ENCODE measurements at regions not wholly inside any gene's neighbourhood (a gene's known extent, or its start where the extent isn't known, plus 50 kb on each side); places are given as distances from the start of the nearest gene placed in this dataset.

DNA sequence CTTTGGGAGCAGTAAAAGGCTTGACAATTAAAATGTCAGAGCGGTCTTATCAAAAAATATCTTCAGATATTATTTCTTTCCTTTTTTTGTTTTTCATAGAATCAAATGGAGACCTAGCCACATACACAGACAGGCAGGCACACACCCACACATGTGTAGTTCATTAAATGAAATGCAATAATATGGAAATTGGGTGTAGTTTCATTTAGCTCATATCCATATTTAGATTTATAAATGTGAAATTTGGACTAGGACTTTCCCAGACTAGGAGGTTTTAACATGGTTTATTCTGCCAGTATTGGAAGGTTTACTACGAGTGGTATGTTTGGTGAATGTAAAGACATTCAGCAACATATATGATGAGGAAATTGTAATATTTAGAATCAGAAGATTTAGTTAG is 277.7 kb upstream of the NT5E start:
- TF ChIP-seq L3MBTL2 (conservative IDR thresholded peaks at IDR 0.05) (no peak), SP1 (IDR thresholded peaks at IDR 0.05) (no peak), ARNT (IDR thresholded peaks at IDR 0.05) (no peak), ELF4 (IDR thresholded peaks at IDR 0.05) (no peak), FOXM1 (IDR thresholded peaks at IDR 0.05; ENCODE audit: borderline replicate concordance) (no peak), BHLHE40 (IDR thresholded peaks at IDR 0.05; ENCODE audit: borderline replicate concordance) (no peak)
- ChIA-PET POLR2A (no interaction called here), CTCF (no interaction called here)
- DNase-seq (ENCODE audit: extremely low spot score): no peak

DNA sequence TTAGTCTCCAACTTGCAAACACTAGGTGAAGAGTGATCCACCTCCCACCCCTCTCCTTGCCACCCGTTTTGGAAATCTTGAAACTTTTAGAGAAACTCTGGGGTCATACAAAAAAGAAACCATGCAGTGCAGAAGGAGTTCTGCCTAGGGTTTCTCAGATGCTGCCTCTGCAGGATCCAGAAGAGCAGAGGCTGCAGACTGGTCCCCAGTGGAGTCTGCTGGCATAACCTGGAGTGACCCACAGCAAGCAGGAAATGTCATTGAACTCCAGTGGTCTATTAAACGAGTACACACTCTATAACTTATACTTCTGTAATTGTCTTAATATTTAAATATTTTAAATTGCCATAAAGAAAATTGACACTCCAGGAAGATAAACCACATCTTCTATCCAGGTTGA is 280.7 kb upstream of the NT5E start:
- ChIA-PET CTCF (no interaction called here), POLR2A (no interaction called here)
- TF ChIP-seq TARDBP (IDR thresholded peaks at IDR 0.05) (no peak), SUZ12 (IDR thresholded peaks at IDR 0.05) (no peak), LEF1 (IDR thresholded peaks at IDR 0.05; ENCODE audit: borderline replicate concordance) (no peak), L3MBTL2 (conservative IDR thresholded peaks at IDR 0.05) (no peak), CTBP1 (IDR thresholded peaks at IDR 0.05; ENCODE audit: borderline replicate concordance) (no peak)
- DNase-seq (ENCODE audit: extremely low spot score): no peak

DNA sequence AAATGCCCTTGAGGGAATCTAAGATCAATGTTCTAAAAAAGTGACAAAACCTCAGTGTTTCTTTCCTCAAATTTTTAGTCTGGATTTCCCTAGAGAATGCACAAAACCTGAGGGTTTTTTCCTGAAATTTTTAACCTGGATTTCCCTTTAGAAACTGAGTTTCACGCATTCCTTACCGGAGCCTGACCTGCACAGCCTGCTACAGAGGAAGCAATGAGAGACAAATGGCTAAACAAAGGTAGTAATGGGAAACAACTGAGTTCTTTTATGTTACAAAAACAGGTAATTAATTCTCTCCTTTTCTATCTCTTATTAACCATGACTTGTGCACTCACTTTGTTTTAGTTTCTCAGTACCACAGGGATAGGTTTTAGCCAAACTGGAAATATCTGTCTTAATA is 281.7 kb upstream of the NT5E start:
- DNase-seq (ENCODE audit: extremely low spot score): no peak
- POLR2A ChIA-PET: no interaction called here
- CTCF ChIA-PET: no interaction called here
- TF ChIP-seq FOXM1 (IDR thresholded peaks at IDR 0.05; ENCODE audit: borderline replicate concordance) (no peak), TARDBP (IDR thresholded peaks at IDR 0.05) (no peak), ZNF384 (IDR thresholded peaks at IDR 0.05) (no peak), BHLHE40 (IDR thresholded peaks at IDR 0.05; ENCODE audit: borderline replicate concordance) (no peak)

GRCh38 chr6:85166114-85166741 is 283.7 kb upstream of the NT5E start:
- no peak for TF ChIP-seq SP1 (IDR thresholded peaks at IDR 0.05)
- no peak for TF ChIP-seq FOXM1 (IDR thresholded peaks at IDR 0.05; ENCODE audit: borderline replicate concordance)
- no peak for TF ChIP-seq LEF1 (IDR thresholded peaks at IDR 0.05; ENCODE audit: borderline replicate concordance)
- no peak for TF ChIP-seq L3MBTL2 (conservative IDR thresholded peaks at IDR 0.05)
- no peak for TF ChIP-seq BHLHE40 (IDR thresholded peaks at IDR 0.05; ENCODE audit: borderline replicate concordance)
- no peak for TF ChIP-seq FOXK2 (IDR thresholded peaks at IDR 0.05)
- TF ChIP-seq TARDBP (IDR thresholded peaks at IDR 0.05): no peak
- no peak for TF ChIP-seq ZNF384 (IDR thresholded peaks at IDR 0.05)
- no peak for TF ChIP-seq ELF4 (IDR thresholded peaks at IDR 0.05)
- TF ChIP-seq NFRKB (IDR thresholded peaks at IDR 0.05): no peak
- no peak for TF ChIP-seq CTBP1 (IDR thresholded peaks at IDR 0.05; ENCODE audit: borderline replicate concordance)
- TF ChIP-seq FOXA1 (IDR thresholded peaks at IDR 0.05): no peak
- no peak for TF ChIP-seq HDGF (IDR thresholded peaks at IDR 0.05; ENCODE audit: borderline replicate concordance)
- TF ChIP-seq, protein P1, sequence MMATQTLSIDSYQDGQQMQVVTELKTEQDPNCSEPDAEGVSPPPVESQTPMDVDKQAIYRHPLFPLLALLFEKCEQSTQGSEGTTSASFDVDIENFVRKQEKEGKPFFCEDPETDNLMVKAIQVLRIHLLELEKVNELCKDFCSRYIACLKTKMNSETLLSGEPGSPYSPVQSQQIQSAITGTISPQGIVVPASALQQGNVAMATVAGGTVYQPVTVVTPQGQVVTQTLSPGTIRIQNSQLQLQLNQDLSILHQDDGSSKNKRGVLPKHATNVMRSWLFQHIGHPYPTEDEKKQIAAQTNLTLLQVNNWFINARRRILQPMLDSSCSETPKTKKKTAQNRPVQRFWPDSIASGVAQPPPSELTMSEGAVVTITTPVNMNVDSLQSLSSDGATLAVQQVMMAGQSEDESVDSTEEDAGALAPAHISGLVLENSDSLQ (IDR thresholded peaks at IDR 0.05): no peak
- TF ChIP-seq ARNT (IDR thresholded peaks at IDR 0.05): no peak
- no peak for TF ChIP-seq SUZ12 (IDR thresholded peaks at IDR 0.05)
- DNase-seq (ENCODE audit: extremely low spot score): no peak
- ChIA-PET CTCF (no interaction called here), POLR2A (no interaction called here)

- CTCF ChIA-PET: no interaction called here
- TF ChIP-seq SUZ12 (IDR thresholded peaks at IDR 0.05) (no peak), FOXA1 (IDR thresholded peaks at IDR 0.05) (no peak), BHLHE40 (IDR thresholded peaks at IDR 0.05; ENCODE audit: borderline replicate concordance) (no peak), TARDBP (IDR thresholded peaks at IDR 0.05) (no peak), LEF1 (IDR thresholded peaks at IDR 0.05; ENCODE audit: borderline replicate concordance) (no peak), CTBP1 (IDR thresholded peaks at IDR 0.05; ENCODE audit: borderline replicate concordance) (no peak), SP1 (IDR thresholded peaks at IDR 0.05) (no peak), L3MBTL2 (conservative IDR thresholded peaks at IDR 0.05) (no peak), NFRKB (IDR thresholded peaks at IDR 0.05) (no peak), ZNF384 (IDR thresholded peaks at IDR 0.05) (no peak), HDGF (IDR thresholded peaks at IDR 0.05; ENCODE audit: borderline replicate concordance) (no peak), ARNT (IDR thresholded peaks at IDR 0.05) (no peak), FOXK2 (IDR thresholded peaks at IDR 0.05) (no peak), ELF4 (IDR thresholded peaks at IDR 0.05) (no peak), FOXM1 (IDR thresholded peaks at IDR 0.05; ENCODE audit: borderline replicate concordance) (no peak)
- TF ChIP-seq, protein P1 (IDR thresholded peaks at IDR 0.05): no peak
- no peak for DNase-seq (ENCODE audit: extremely low spot score)
- POLR2A ChIA-PET: no interaction called here
These were observed 286.5 kb upstream of the NT5E start for GRCh38 chr6:85163156-85164080.

DNA sequence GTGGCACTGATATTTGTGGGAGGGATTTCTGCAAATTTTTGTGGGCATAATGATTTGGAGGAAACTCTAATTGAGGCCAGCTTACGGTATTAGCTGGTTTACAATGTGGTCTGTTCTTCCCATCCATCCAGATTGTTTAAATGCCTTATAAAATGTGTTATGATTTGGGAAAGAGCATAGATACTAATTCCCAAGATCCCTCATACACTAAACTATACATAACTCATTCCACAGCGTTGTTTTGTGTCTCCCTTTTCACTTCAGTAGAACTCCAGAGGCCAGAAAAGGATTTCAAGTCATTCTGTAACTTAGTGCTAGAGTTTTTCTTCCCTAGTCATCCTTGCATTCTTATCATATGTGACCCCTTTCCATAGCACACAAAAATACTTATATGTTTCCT is 292.6 kb upstream of the NT5E start:
- ChIA-PET POLR2A (no interaction called here), CTCF (no interaction called here)
- DNase-seq (ENCODE audit: extremely low spot score): no peak
- TF ChIP-seq, protein P1 (IDR thresholded peaks at IDR 0.05): no peak
- TF ChIP-seq ARNT (IDR thresholded peaks at IDR 0.05) (no peak), FOXK2 (IDR thresholded peaks at IDR 0.05) (no peak)

Measured in HEK293T (cell line).